ENCODE measurements at regions not wholly inside any gene's neighbourhood (a gene's known extent, or its start where the extent isn't known, plus 50 kb on each side); places are given as distances from the start of the nearest gene placed in this dataset.

DNA sequence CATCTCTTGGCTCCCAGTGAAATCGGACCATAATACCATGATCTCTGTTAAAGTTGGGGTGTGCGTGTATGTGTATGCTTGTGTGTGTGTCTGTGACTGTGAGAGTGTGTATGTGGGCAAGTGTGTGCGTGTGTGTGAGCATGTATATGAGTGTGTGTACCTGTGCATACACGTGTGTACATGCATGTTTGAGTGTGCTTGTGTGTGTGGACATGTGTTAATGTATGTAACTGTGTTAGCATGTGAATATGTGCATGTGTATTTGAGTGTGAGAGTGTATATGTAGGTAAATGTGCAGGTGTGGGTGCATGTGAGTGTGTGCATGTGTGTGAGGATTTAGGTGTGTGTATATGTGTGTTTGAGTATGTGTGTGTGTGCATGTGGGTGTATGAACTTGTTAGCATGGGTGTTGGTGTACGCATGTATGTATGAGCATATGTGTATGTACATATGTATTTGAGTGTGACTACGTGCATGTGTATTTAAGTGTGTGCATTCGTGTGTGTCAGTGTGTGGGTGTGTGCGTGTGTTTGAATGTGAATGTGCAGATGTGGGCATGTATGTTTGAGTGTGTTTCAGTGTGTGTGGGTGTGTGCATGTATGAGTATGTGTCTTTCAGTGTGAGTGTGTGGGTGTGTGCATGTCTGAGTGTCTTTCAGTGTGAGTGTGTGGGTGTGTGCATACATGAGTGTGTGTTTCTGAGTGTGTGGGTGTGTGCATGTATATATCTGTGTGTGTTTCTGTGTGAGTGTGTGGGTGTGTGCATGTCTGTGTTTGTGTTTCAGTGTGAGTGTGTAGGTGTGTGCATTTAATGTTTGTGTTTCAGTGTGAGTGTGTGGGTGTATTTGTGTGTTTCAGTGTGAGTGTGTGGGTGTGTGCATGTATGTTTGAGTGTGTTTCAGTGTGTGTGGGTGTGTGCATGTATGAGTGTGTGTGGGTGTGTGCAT lies 183.2 kb downstream of the SOX9 start:
- no peak for DNase-seq

DNA sequence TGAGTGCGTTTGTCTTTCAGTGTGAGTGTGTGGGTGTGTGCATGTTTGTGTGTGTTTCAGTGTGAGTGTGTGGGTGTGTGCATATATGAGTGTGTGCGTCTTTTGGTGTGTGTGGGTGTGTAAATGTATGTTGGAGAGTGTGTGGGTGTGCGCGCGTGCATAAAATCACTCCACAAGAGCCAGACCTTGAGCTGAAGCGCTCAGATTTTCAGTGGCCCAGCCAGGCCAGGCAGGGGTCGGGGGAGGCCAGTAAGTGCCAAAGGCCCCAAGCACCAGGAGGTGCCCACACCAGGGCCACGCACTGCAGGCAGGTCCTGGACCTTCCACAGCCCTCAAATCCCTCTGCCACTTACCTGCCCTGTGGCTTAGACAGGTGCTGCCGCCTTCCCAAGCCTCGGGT lies 184.0 kb downstream of the SOX9 start:
- DNase-seq, result no peak

DNA sequence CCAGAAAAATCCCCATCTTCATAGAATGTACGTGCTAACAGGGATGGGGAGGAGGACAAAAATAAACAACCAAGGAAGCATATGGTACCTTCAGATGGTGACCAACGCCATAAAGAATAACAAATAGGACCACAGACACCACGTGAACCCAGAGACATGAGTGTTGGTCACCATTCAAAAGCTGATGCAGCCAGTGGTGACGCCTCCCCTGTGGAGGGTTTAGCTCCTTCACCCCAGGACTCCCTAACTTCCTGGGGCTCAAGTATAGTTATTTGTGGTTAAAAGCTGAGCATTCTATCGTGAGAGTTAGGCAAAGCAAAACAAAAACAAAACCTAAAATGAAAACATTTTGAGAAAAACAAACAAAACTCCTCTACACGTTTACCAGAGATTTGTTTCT lies 184.7 kb downstream of the SOX9 start:
- no peak for DNase-seq

DNA sequence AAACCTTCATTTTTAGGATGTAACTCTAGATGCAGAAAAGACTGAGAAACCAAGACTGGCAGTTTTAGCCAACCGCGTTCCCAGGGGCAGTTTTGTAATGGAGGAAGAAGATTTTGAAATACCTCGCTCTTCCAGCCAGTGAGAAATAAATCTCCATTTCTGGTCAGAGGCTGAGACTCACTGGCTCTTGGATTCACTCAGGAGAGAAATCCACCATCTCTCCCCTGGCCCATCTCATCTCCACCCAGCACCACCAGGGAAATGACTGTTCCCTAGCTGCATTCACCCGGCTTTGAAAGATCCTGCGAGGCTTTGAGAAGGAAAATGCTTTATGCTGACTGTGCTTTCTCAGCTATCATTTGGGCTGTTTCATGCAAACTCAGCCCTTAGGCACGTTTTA lies 185.2 kb downstream of the SOX9 start:
- no peak for DNase-seq

DNA sequence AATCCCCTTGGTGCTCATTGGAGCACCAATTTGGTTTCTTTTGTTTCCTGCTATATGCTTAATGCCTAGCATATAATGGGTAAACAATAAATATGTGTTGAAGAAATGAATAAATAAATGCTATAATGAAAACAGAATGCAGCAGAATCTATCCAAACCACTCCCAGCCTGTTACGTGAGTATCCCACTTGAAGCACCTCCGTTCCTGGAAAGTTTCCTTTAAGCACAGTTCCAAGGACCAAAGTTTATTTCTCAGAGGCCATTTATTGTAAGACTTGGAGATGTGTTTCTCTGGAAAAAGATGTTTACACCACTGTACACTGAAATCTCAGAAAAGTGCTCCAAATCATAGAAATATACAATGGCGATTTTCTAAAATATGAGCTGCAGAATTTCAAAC lies 187.0 kb downstream of the SOX9 start:
- no peak for DNase-seq

DNA sequence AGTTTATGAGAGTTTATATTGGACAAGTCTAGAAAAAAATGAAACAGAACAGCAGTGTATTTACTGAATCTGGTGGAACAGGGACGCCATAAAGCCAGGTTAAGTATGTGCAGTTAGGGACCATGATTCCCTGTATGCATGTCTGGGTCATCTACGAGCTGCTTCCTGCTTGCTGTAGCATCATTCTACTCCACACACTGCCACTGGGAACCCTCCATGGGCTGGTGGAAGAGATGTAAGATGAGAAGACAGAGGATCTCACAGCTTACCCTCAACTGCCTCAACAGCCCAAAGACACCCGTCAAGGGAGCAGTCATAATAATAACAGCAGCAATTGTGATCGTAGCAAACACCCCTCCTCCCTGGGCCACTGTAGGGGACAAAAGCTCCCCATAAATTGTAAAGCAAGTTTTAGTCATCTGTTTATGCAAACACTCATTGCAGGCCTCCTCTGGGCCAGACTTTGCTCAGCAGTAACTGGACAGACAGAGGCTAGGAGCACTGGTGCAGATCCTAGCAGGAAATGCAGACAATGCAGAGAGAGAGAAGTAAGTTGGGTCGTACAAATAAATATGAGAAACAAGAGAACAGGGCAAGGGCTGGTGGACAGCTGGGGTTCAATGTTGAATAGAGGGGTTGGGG lies 188.0 kb downstream of the SOX9 start:
- DNase-seq, result no peak

DNA sequence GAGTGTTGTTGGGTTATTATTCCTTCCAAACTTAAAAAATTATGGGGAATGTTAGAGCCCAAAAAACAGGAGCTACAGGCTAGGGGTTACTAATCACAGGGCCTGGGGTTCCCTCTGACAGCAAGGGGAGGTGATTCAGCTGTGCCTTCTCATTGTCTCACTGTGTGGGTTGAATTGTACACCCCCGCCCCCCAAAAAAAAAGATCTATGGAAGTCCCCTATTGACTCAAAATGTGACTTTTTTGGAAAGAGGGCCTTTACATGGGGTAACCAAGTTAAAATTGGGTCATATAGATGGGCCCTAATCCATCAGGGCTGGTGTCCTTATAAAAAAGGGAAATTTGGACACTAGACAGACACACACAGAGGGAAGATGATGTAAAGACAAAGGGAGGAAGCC lies 190.2 kb downstream of the SOX9 start:
- no peak for DNase-seq

DNA sequence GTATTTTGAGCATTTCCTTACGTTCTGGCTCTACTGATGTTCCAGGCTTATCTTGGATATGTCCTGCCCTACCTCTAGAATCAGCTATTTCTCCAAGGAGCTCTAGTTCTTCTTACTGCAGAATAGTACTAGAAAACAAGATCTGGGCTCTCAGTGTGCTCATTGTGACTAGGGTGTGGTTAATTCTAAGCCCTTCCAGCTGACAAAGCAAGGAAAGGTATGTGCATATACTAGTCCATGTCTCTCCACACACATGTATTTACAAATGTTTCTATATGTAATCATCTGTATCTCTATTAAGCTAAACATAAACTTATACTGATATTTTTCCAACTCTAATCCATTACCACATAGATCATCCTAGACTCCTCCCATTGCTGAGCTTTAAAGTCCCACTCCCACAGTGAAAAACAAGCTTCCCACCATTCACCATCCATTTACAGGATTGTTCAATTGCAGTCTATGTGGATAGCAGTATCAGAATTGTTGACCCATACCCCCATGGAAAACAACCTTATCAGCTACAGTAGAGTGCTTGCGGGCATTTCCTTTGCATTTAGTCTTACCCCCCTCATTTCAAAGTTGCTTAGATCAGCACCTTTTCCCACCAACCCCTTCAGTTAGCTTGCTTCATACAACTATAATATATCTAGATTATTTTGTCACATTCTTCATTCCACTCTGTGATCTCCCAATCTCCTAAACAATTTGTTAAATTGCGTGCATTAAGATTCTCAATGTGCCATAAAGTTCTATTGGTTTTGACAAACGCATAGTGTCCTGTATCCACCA lies 194.5 kb downstream of the SOX9 start:
- DNase-seq, result no peak

DNA sequence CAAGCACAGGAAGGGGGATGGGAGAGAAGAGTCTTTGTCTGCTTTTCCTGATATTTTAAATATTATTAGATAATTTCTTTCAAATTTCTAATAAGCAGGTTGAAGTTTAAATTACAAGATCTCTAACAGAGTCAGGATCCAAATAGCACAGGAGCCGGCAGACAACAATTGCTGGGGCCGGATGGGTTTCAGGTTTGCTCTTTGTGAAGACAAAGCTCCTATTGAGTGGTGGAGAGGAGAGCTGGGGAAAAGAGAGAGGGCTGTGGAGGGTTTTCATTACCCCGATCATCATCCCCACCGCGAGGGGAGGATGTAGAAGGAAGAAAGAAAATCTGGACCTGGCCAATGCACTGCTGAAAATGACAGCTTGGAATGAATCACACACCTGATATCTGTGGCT lies 197.3 kb downstream of the SOX9 start:
- DNase-seq, result no peak

DNA sequence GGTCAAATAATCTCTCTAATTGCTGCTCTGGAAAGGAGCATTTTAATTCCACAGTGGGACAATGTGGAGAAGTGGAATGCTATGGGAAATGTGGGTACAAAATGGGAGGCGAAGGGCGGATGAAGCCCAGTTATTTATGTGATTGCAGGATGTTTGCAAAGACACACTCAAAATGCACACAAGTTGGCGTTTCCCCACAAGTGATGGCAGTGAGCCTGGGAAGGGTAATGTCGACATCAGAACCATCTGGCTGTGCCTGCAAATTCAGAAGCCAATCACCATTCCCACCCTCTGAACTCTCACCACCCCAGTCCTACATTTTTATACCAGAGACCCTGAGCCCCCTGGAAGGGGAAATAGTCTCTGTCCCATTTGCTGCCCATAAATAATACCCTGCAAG lies 201.1 kb downstream of the SOX9 start:
- DNase-seq, result no peak

DNA sequence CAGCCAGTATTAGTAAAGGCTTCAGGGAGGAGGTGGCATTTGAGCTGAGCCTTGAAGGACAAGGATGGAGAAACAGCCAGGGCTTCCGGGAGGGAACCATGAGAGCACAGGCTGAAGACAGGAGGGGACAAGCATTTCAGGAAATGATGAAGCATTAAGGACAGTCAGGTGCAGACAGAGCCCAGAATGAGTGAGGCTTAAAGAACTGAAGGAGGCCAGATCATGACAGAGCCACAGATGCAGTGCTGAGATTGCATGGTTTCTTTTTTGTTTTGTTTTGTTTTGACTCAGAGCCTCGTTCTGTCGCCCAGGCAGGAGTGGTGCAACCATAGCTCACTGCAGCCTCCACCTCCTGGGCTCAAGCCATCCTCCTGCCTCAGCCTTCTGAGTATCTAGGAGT lies 211.5 kb downstream of the SOX9 start:
- no peak for DNase-seq

DNA sequence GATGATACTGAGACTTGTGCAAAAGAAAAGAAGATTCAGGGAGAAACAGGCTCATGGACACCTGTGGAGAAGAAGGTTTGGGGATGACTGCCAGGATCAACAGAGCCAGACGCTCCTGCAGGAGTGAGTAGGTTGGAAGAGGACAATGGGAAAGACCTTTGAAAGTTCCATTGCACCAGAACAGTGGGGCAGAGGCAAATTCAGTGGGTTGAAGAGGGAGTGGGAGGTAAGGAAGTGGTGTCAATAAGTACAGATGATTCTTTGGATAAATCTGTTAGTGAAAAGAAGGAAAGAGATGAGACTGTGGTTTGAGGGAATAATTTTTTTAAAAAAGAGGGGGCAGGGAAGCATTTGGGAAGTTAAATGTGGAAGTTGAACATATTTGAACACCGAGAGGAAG lies 212.8 kb downstream of the SOX9 start:
- DNase-seq, result no peak

DNA sequence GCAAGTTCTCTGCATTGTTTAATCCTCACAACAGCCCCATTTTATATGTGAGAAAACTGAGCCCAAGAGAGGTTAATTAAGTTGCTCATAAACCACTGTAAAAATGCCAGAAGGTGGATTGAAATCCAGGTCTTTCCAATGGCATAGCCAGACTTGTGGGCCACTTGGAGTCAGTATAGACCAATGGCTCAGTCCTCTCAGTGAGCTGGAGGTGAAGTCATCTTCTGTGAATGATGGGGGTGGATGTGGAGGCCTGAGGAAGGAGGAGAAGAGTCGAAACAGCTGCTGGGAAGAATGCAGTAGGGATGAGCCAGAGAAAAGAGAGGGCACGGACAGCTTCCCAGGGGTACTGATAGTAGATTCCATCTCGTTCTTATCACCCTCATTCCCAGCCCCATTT lies 213.4 kb downstream of the SOX9 start:
- no peak for DNase-seq

DNA sequence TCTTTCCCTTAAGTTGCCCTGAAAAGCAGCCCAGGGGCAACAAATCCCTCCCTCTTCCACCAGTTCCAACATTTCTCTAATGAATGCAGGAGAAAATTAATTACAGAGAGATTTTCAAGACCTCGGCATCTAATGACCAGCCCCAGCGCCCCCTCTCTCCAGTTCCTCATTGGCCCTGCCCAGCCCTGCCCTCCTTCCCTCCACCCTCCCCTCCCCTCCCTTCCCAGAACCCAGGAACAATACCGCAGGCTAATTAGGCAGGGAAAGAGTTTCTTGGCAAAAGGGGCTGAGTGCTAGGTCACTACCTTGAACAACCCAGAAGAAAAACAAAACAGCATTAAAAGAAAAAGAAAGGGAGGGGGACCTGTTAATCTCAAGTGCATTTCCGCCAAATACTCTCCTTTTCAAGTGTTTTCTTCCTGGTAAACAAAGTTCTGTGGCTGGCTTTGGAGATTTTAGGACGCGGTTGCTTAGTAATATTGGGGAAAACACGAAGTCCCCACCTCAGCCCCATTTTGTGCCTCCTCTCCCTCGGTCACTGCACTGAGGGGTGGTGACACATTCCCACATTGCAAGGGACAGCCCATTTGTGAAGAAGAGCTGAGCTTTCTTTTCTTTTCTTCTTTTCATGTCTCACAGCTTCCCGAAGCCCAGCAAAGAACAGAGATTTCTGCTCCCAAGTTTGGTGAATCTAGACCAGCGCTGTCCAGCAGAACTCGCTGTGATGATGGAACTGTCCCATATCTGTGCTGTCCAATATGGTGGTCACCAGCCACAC lies 215.4 kb downstream of the SOX9 start:
- DNase-seq, result no peak

DNA sequence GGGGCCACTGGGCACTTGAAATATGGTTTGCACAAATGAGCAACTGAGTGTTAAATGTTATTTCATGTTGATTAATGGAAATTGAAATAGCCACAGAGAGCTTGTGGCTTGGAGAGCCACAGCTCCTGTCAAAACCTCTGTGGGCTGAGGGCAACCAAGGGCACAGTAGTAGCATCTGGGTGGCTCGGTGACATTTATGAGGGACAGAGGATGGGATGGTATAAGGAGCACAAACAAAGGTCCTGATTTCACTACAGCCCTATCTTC lies 215.9 kb downstream of the SOX9 start:
- no peak for DNase-seq

DNA sequence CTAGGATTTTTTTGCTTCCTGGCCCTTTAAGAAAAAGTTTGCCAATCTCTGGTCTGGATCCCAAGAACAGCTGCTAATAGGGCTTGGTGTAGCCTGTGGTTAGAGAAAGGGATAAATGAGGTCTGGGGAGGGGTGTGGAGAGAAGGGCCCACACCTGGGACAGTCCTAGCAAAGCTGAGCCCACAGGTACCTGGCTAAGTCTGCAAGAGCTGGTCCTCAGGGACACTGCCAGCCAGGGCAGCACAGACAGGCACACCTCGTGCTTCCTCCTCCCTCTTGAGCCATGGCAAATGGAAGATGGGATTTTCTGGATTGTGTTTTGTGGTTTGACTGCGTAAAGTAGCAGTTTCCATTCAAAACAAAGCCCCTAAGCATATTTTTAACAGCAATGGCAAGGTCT lies 217.5 kb downstream of the SOX9 start:
- no peak for DNase-seq

DNA sequence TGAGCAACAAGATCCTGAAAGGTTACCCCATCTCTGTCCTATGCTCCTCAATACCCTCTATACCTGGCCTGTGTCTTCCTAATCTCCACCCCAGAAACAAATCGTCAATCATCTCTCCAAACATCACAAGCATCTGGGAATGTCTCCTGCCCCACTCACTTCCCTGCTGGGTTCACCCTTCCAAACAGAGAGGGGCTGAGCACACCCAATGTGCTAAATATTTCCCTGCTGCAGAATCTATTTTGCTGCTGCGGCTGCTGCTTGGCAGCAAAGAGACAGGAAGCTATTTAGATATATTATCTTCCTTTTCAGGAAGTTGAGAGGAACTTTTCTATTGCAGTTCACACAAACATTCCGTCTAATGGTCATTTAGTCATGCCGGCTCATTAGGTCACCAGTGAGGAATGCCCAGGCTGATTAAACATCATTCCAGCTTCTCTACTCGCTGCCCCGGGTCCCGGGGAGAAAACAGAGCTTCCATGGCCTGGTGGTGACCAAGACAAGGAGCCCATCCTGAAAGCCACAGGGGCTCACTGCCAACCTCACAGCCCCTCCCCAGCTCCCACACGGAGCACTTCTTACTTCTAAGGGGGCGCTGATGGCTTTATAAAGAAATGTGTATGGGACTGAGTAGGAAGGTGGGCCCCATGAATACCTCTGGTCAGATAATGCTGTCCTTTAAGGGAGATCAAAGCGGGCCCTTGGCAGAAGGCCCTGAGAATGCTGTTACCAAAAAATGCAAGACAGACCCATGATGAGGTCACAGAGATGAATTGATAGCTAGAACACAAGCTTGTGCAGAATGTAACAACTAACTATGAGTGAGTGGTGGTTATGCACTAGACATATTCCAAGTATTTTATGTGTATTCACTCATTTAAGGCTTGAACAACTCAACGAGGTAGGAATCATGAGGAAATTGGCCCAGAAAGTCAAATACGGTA lies 218.3 kb downstream of the SOX9 start:
- DNase-seq, result no peak

DNA sequence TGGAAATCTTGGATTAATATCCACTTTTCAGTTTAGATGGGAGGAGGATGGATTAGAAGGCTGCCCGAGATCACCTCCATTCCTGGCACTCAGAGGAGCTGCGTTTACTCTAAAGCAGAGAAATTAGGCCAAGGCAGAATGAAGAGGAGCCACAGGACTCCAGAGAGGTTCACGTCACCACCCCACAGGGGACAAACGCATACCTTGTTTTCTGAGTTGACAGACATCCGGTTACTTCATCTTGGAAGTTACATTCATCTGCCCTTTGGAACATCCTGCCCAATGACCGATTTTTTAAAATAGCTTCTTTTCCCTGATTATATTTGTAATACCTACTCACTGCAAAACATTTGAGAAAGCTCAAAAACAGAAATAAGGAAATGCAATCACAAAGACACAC lies 220.0 kb downstream of the SOX9 start:
- no peak for DNase-seq

DNA sequence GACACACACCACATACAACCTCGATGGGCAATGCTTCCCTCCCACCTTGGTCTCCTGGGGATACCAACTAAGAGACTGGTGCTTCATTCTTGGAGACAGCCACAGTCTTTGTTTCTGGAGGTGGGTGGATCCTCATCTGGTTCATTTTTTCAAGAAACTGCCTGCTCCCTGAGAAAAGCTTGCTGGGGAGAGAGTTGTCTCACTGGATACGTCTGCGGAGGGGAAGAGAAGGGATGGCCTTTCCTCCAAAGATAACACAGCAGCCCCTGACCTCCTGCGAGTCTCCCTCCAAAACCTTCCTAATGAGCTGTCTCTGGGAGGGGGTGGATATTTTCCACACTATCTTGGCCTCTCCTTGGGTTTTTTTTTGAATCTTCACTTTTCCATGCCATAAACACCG lies 221.2 kb downstream of the SOX9 start:
- DNase-seq, result no peak

DNA sequence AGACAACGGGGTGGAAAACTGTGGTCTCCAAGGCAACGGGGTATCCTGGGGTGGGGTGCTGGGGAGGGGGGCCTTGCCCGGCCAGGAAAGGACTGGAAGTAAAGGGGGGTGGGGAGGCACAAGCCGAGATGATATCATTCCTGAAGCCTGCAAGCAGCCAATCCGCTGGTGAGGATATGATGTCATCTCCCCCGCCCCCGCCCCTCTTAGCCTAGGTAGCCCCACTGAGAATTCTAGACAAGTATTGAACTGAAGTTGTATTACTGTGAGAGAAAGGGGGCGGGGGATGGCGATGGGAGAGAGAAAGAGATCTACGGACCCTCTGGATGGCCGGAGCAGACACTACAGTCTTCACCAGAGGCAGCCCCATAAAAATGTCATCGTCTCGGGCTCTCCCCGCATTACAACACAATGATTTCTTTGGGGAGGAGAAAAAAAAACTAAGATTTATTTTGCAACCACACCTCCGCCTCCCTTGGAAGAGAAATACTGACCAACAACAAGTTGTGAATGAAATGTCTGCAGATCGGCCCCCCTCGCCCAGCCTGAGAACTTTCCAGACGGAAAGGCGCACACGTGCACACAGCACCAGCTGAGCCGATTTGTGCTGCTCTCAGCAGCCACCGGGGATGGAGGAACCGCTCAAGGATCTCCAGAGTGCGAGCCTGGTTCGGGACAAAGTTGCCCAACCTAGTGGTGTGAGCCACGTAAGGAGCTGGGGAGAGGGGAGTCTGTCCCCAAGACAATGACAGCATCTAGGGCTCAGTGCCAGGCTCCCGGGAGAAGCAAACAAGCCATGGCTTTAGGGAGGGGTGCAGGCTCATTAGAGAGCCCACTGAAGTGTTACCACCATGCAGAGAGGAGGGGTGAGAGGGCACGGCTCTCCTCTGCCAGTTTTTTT lies 222.1 kb downstream of the SOX9 start:
- DNase-seq, result no peak

DNA sequence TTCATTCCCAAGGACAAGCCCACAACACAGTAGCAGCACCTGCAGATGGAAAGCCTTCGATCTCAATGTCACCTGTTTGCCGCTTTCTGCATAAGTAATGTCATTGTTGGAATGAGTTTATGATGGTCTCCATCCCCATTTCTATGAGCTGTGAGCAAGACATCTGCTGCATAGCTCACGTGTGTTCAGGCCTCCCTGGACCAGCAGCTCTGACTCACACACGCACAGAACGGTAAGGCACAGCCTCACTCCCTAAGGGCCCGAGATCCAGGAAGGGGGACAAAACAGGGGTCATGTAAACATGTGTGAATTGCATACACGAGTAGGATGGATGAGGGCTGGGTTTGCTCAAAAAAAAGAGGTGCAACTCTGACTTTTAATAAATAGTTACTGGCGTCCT lies 223.1 kb downstream of the SOX9 start:
- no peak for DNase-seq
